K562 (cell line): ENCODE measurements at regions not wholly inside any gene's neighbourhood (a gene's known extent, or its start where the extent isn't known, plus 50 kb on each side); places are given as distances from the start of the nearest gene placed in this dataset.

Experiments
- ATAC-seq: fragments of 200-7000 bp; cut with Tn5 transposase; 3 replicates; pipeline ENCODE4 v1.9.1; 2020; ENCODE audit warnings: moderate library complexity
- BruUV-seq: library from RNA; stranded (reverse); fragments of 400-500 nt; replicated peaks from 2 replicates; lab custom pipeline; 2021; lab: Mats Ljungman, UMichigan
- CTCF ChIA-PET: fragments of 300-600 bp; formaldehyde crosslinking; extraction: SDS; loops from one replicate; lab custom pipeline; 2021; ENCODE audit warnings: low intra/inter-chr PET ratio; lab: Yijun Ruan, JAX
- POLR2A ChIA-PET: fragments of 300-600, 350-650 bp; sonication (Branson Sonifier 250); formaldehyde crosslinking; extraction: SDS; loops from one replicate; lab custom pipeline; 2021; ENCODE audit warnings: antibody characterized with exemption, inconsistent platforms; lab: Yijun Ruan, JAX
- DNase-seq, 4 experiments: peaks; one replicate each; pipeline versions ENCODE4 v3.0.0 to v3.0.0-alpha.2; 2011 to 2018; ENCODE audit warnings: low spot score in 3 of 4, mixed read lengths in 3 of 4; ENCODE audit errors: extremely low read depth in 1 of 4
- FAIRE-seq: peaks from 2 replicates; lab custom pipeline; 2011; peaks lifted over from hg19 to GRCh38; lab: Jason Lieb, UNC
- H2AFZ ChIP-seq: 2 replicates; pipeline ENCODE4 v1.6.0; 2011; ENCODE audit warnings: low read depth, low read length, control low read depth, inconsistent platforms
- H3K27ac ChIP-seq: fragments of 200-600 bp; 3 replicates; pipeline ENCODE4 v1.8.0; 2011; ENCODE audit warnings: low read depth, mild to moderate bottlenecking, control low read depth, inconsistent platforms, low read length, moderate library complexity, mixed read lengths; ENCODE audit errors: extremely low read depth
- H3K27me3 ChIP-seq, 2 experiments: fragments of 300-600 bp in 1 of 2; 2 replicates in 1 of 2; 3 replicates in 1 of 2; pipeline versions ENCODE4 v1.6.0 to v1.8.0; 2011; ENCODE audit warnings: inconsistent platforms in 2 of 2, low read length in 2 of 2, mild to moderate bottlenecking in 1 of 2, mixed read lengths in 1 of 2, moderate library complexity in 1 of 2; ENCODE audit not compliant: control insufficient read depth in 2 of 2, insufficient read depth in 2 of 2
- H3K36me3 ChIP-seq: fragments of 300-600 bp; 3 replicates; pipeline ENCODE4 v1.8.0; 2011; ENCODE audit warnings: mild to moderate bottlenecking, low read length, inconsistent platforms; ENCODE audit not compliant: control insufficient read depth, insufficient read depth
- H3K4me1 ChIP-seq, 2 experiments: fragments of 200-600 bp in 1 of 2; replicated peaks in 1 of 2; 2 replicates in 1 of 2; 3 replicates in 1 of 2; pipeline versions ENCODE4 v1.5.1 to v1.8.0; 2011; ENCODE audit warnings: inconsistent platforms in 2 of 2, low read length in 2 of 2, mild to moderate bottlenecking in 1 of 2, mixed read lengths in 1 of 2, moderate library complexity in 1 of 2; ENCODE audit not compliant: control insufficient read depth in 2 of 2, insufficient read depth in 2 of 2
- H3K4me2 ChIP-seq: 2 replicates; pipeline ENCODE4 v1.6.1; 2011; ENCODE audit warnings: low read length, control low read depth, inconsistent platforms, mixed read lengths; ENCODE audit not compliant: insufficient read depth
- H3K4me3 ChIP-seq: fragments of 200-600 bp; sonication (generic), shearing (Covaris generic); 2 replicates; pipeline ENCODE4 v1.5.1; 2016; ENCODE audit warnings: control low read depth, inconsistent platforms
- H3K79me2 ChIP-seq: fragments of 200-600 bp; 3 replicates; pipeline ENCODE4 v1.8.0; 2011; ENCODE audit warnings: low read length, inconsistent platforms; ENCODE audit not compliant: control insufficient read depth, insufficient read depth
- H3K9ac ChIP-seq, 2 experiments: 2 replicates each; pipeline versions ENCODE4 v1.6.0 to v1.6.1; 2011; ENCODE audit warnings: low read depth in 2 of 2, low read length in 2 of 2, control low read depth in 1 of 2, inconsistent platforms in 1 of 2, mild to moderate bottlenecking in 1 of 2, mixed read lengths in 1 of 2; ENCODE audit not compliant: insufficient read depth in 1 of 2
- H3K9me1 ChIP-seq: one replicate; pipeline ENCODE4 v1.6.0; 2011; ENCODE audit warnings: inconsistent platforms, mild to moderate bottlenecking, low read length, moderate library complexity; ENCODE audit not compliant: control insufficient read depth, insufficient read depth
- H3K9me3 ChIP-seq: replicated peaks from 2 replicates; pipeline ENCODE4 v1.5.1; 2011; ENCODE audit warnings: low read depth, low read length, inconsistent platforms; ENCODE audit not compliant: control insufficient read depth, insufficient read depth
- H4K20me1 ChIP-seq: replicated peaks from 2 replicates; pipeline ENCODE4 v1.6.1; 2011; ENCODE audit warnings: low read length, inconsistent platforms, mixed read lengths; ENCODE audit not compliant: control insufficient read depth, insufficient read depth
- CBFB ChIP-seq: sonication (generic); formaldehyde crosslinking; IDR thresholded peaks from 2 replicates; pipeline ENCODE4 v1.4.0; 2020; ENCODE audit warnings: mild to moderate bottlenecking, missing genetic modification reagents
- CREBBP ChIP-seq: IDR thresholded peaks from one replicate; pipeline ENCODE4 v1.6.1; 2012; ENCODE audit warnings: low read depth, mild to moderate bottlenecking, control low read depth, inconsistent platforms, low read length
- FIP1L1 ChIP-seq: fragments of 200-400 bp; formaldehyde crosslinking; IDR thresholded peaks from 2 replicates; pipeline ENCODE4 v1.6.1; 2018; ENCODE audit warnings: mild to moderate bottlenecking, low read depth, low read length; ENCODE audit not compliant: poor library complexity, severe bottlenecking
- MEIS2 ChIP-seq: fragments of 450-650 bp; IDR thresholded peaks from 2 replicates; pipeline ENCODE4 v1.6.1; 2014; ENCODE audit warnings: mild to moderate bottlenecking; ENCODE audit not compliant: partially characterized antibody
- NCOA1 ChIP-seq: fragments of 450-650 bp; IDR thresholded peaks from 2 replicates; pipeline ENCODE4 v1.6.1; 2016; ENCODE audit warnings: low read depth
- PHTF2 ChIP-seq: fragments of 250-450 bp; sonication (Bioruptor Pico); IDR thresholded peaks from 2 replicates; pipeline ENCODE4 v1.5.0; 2021; ENCODE audit warnings: mild to moderate bottlenecking
- SAFB2 ChIP-seq: fragments of 200-400 bp; formaldehyde crosslinking; IDR thresholded peaks from 2 replicates; pipeline ENCODE4 v1.6.1; 2018; ENCODE audit warnings: borderline replicate concordance, low read length, low read depth, moderate library complexity; ENCODE audit not compliant: severe bottlenecking
- SOX6 ChIP-seq: fragments of 450-650 bp; IDR thresholded peaks from 2 replicates; pipeline ENCODE4 v1.6.1; 2014; ENCODE audit warnings: mild to moderate bottlenecking
- STAT5A ChIP-seq: IDR thresholded peaks from 2 replicates; pipeline ENCODE4 v1.6.1; 2012; ENCODE audit warnings: low read length, inconsistent platforms, borderline replicate concordance
- ZC3H11A ChIP-seq: IDR thresholded peaks from 2 replicates; pipeline ENCODE4 v1.6.1; 2012; ENCODE audit warnings: low read depth, low read length, improper control_type of control experiment
- ZNF165 ChIP-seq: fragments of 250-450 bp; sonication (Bioruptor Pico); IDR thresholded peaks from 2 replicates; pipeline ENCODE4 v1.4.0; 2020; ENCODE audit warnings: borderline replicate concordance
- ZNF253 ChIP-seq: fragments of 250-450 bp; sonication (Bioruptor Pico); conservative IDR thresholded peaks from 2 replicates; pipeline ENCODE4 v1.6.1; 2021; ENCODE audit warnings: mild to moderate bottlenecking
- ZNF431 ChIP-seq: sonication (generic); formaldehyde crosslinking; IDR thresholded peaks from 2 replicates; pipeline ENCODE4 v1.8.0; 2022; ENCODE audit warnings: mild to moderate bottlenecking, missing genetic modification reagents
- ZNF449 ChIP-seq: fragments of 250-450 bp; sonication (Bioruptor Pico); IDR thresholded peaks from 2 replicates; pipeline ENCODE4 v1.8.0; 2022; ENCODE audit warnings: moderate library complexity, mild to moderate bottlenecking, inconsistent platforms
- WGBS: fragments of 100-300 bp; shearing (Covaris generic); methylation state at CpG from one replicate; pipeline ENCODE4 v1.1.6; 2016; ENCODE audit warnings: low coverage, mixed read lengths; ENCODE audit not compliant: insufficient coverage; ENCODE audit errors: missing lambda C conversion rate; 5-methylcytosine and 5-hydroxymethylcytosine counted together
- in situ Hi-C: fragments of 300-500 bp; cut with MboI; formaldehyde crosslinking; loops from 4 replicates; pipeline ENCODE4 v1.15.0; 2018; ENCODE audit warnings: inconsistent platforms, mixed read lengths
- intact Hi-C: fragments of 100-400 bp; cut with micrococcal nuclease; formaldehyde crosslinking; loops from 2 replicates; pipeline ENCODE4 v1.14.2; 2022
- TF ChIP-seq, protein P1 (sequence below): fragments of 250-450 bp; sonication (Bioruptor Pico); IDR thresholded peaks from 2 replicates; pipeline ENCODE4 v1.5.1; 2021; ENCODE audit warnings: mild to moderate bottlenecking

DNA sequence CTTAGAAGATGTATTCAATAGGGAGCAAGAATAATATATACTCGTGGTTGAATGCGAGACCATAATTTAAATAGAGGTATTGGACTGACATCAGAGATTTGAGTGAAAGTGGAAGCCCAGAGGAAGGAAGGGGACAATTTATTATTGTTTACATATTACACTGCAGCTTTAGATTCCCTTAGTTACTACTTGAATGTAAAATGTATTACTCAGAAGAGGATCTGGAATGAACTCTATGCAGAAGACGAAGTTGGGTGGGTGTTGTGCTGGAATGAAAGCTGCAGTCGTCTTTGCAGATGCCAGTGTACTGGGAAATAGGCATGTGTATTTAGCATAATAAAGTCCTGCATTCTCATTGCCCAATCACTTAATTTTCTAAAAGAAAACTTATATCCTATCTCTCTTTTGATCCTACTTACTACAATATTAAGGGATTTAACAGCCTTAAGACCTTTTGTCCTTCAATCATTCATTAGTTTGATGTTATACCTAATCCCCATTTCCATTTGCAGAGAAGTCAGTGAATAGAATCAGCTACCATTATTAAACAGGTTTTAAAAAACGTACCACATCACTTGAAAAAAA, 570.7 kb upstream of the WWC1 start:
- H3K4me2 ChIP-seq: no peak overlapping the region
- CTCF ChIA-PET: no interaction called here
- in situ Hi-C loops (loop anchor here (10.0 kb wide), 1 partner anchor 504 kb away; no protein-coding TSS in a partner anchor), intact Hi-C loops (loop anchor here (10.0 kb wide), 1 partner anchor 324 kb away; no protein-coding TSS in a partner anchor)
- H3K4me1 ChIP-seq: no peaks in the 10 kb centered on the region
- no peaks in the 10 kb centered on the region for H3K79me2 ChIP-seq
- no peaks in the 10 kb centered on the region for H3K36me3 ChIP-seq
- no peak overlapping the region for H3K9ac ChIP-seq
- no peak overlapping the region for H3K4me3 ChIP-seq
- ATAC-seq (no peak), DNase-seq (no peak), FAIRE-seq (no peak)
- H3K9me1 ChIP-seq: no peaks in the 10 kb centered on the region
- no peak overlapping the region for H2AFZ ChIP-seq
- 3% methylated on average over 5 of the region's 5 CpGs for WGBS
- H4K20me1 ChIP-seq: no peaks in the 10 kb centered on the region
- no peaks in the 10 kb centered on the region for H3K27me3 ChIP-seq
- POLR2A ChIA-PET: no interaction called here
- no TSS peak for BruUV-seq
- H3K9me3 ChIP-seq: no peaks in the 10 kb centered on the region
- TF ChIP-seq CREBBP (no peak), SOX6 (no peak), ZC3H11A (no peak), ZNF431 (no peak), MEIS2 (no peak), PHTF2 (CRISPR knock-in tag) (no peak), NCOA1 (no peak), STAT5A (no peak), ZNF165 (CRISPR knock-in tag) (no peak), FIP1L1 (no peak), ZNF449 (no peak), SAFB2 (no peak), ZNF253 (CRISPR knock-in tag) (no peak), CBFB (no peak)
- TF ChIP-seq, protein P1, sequence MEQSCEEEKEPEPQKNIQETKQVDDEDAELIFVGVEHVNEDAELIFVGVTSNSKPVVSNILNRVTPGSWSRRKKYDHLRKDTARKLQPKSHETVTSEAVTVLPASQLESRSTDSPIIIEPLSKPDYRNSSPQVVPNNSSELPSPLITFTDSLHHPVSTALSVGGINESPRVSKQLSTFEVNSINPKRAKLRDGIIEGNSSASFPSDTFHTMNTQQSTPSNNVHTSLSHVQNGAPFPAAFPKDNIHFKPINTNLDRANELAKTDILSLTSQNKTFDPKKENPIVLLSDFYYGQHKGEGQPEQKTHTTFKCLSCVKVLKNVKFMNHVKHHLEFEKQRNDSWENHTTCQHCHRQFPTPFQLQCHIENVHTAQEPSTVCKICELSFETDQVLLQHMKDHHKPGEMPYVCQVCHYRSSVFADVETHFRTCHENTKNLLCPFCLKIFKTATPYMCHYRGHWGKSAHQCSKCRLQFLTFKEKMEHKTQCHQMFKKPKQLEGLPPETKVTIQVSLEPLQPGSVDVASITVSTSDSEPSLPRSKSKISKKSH: no peak
- H3K27ac ChIP-seq: no peak overlapping the region
